GM21825 (cell line): ENCODE measurements at regions not wholly inside any gene's neighbourhood (a gene's known extent, or its start where the extent isn't known, plus 50 kb on each side); places are given as distances from the start of the nearest gene placed in this dataset.
"Not testable (repeated sequence)": the region's sequence is repeated elsewhere in the genome, so short reads cannot be mapped to it uniquely, and the experiment has no call there.

Experiments used
- ATAC-seq: cut with Tn5 transposase; IDR thresholded peaks from one replicate; pipeline ENCODE4 v1.9.1; 2021; ENCODE audit warnings: mild to moderate bottlenecking, moderate library complexity; ENCODE audit not compliant: unreplicated experiment

DNA sequence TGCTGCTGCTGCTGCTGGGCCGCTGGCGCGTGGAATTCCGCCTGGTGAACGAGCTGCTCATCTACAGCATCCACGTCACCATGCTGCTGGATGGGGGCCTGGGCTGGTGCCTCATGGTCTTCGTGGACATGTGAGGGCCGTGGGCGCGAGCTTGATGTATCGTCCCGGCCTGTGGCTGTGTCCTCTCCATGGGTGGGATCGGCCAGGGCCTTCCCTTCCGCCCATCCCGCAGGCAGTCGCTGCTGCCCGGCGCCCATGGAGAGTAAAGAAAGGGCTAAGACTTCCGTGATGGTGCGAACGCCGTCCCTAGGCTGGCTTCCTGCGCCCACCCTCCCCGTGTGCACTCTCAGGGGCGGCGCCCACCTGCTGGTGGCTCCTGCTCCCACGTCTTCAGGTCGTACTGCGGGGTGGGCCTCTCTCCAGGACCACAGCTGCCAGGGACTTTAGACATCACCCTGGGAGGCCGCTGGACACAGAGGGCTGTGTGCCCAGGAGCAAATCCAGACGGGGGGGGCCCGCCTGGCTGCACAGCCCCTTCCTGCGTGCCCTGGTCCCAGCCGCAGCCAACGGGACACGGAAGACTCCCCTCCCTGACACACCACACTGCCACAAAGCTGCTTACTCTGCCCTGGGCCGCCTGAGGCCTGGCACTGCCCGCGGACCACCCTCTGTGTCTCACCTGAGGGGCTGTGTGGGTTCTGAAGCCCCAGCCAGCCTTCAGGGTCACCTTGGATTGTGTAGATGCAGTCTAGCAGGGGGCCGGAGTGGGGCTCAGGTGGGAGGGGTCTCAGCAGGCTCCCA is 167.5 kb downstream of the SEPTIN7 start:
- ATAC-seq = no peak

- no peak for ATAC-seq
These were observed 168.2 kb downstream of the SEPTIN7 start for GRCh38 chr7:35969066-35969465.

- no peak for ATAC-seq
These were observed 169.6 kb downstream of the SEPTIN7 start for GRCh38 chr7:35970458-35970857.

DNA sequence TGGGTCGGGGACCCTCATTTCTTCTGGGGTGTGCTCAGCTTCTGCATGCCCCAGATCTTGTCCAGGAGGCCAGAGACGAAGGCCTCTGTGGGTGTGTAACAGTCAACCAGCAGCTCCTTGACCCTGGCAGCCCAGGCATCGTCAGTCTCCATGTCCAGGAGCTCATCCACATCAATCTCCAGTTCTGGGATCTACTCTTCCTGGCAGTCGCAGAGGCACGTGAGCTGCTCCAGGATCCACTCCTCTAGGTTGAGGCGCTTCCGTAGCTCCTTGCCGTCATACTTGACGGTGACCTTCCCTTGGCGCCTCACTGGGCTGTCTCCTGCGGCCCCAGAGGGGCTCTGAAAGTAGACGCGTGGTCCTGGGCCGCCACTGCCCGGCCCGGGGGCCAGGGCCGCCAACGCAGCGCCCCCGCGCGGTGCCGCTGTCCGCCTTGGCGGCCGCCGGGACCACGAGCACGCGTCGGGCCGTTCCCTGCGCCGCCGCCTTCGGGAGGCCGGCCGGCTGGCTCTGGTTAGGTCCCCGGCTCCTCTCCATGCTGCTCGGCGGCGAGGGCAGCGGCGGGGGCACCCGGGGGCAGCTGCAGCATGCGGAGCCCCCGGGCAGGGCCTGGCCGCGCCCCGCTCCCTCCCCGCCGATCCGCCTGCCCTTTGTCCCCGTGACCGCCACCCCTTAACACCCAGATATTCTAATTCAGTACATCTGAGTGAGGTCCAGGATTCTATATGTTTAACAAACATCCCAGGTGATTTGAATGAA is 170.5 kb downstream of the SEPTIN7 start:
- ATAC-seq = no peak

GRCh38 chr7:35975851-35976454 is 175.1 kb downstream of the SEPTIN7 start:
- no peak for ATAC-seq

GRCh38 chr7:35978816-35979640 is 174.0 kb upstream of the EEPD1 start:
- not testable (repeated sequence) for ATAC-seq

- ATAC-seq = no peak
These were observed 170.5 kb upstream of the EEPD1 start for GRCh38 chr7:35982600-35982999.

DNA sequence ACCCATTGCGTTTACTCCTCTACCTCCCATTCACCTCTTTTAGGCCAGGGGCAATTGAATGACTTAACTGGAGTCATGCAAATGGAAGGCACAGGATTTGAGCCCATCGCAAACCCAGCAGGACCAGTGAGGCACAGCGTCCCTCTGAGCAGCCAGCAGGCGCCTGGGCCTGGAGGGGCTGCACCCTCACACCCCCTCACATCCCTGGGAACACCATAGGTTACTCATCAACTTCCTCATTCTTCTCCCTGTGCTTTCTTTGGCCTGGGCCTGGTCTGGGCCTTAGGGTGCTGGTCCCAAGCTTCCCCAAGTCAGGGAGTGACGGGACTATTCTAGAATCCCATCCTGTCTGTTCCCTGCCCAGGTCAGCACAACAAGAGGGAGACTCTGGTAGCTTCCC is 169.4 kb upstream of the EEPD1 start:
- ATAC-seq = no peak

GRCh38 chr7:35985126-35985754 is 167.8 kb upstream of the EEPD1 start:
- peak; percentile 92 for ATAC-seq

DNA sequence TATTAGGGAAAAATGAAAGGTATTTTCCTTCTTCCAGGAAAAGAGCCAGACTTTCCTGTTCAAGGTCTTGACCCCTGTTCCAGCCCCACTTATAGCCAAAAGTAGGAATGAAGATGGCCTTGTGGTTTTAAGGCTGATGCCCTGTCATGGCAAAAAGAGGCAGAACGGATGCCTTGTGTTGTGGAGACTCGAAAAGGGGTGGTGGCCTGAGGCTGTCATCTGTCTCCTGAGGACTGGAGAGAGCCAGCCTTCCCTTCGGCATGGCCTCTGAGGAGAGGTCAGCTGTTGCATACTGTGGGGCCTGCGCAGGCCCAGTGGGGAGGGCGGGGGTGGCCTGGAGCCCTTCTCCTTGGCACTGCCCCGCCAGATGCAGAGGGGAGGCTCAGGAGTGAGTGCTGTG is 166.0 kb upstream of the EEPD1 start:
- no peak for ATAC-seq

DNA sequence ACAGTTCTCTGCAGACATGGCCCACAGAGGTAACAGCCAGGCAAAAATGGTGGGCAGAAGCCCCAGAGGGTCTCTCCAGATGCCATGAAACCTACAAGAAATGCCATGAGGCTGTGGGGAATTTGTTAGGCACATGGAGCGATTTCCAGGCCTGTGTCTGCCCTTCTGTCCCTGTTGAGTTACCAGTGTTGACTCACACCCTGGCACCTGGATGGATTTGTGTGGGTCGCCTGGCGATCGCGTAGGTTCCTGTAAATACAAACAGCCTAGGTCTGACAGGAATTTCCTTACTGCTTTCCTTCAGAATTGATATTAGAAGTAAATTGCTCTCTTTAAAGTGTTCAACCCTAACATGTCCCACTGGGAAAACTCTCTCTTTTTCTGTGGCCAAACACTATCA is 164.9 kb upstream of the EEPD1 start:
- no peak for ATAC-seq

- no peak for ATAC-seq
These were observed 164.2 kb upstream of the EEPD1 start for GRCh38 chr7:35988818-35989217.

DNA sequence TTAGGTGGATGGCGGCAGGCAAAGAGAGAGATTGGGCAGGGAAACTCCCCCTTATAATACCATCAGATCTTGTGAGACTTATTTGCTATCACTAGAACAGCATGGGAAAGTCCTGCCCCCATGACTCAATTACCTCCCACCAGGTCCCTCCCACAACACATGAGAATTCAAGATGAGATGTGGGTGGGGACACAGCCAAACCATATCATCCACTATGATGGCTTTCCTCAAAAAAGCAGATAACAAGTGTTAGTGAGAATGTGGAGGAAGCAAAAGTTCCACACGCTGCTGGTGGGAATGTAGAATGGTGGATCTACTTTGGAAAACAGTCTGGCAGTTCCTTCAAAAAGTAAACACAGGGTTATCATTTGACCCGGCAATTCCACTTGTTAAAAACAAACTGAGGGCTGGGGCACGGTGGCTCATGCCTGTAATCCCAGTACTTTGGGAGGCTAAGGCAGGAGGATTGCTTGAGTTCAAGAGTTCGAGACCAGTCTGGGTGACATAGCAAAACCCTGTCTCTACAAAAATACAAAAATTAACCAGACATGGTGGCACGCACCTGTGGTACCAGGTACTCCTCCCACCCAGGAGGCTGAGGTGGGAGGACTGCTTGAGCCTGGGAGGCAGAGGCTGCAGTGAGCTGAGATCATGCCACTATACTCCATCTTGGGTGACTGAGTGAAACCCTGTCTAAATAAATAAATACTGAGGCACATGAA is 161.4 kb upstream of the EEPD1 start:
- no peak for ATAC-seq

DNA sequence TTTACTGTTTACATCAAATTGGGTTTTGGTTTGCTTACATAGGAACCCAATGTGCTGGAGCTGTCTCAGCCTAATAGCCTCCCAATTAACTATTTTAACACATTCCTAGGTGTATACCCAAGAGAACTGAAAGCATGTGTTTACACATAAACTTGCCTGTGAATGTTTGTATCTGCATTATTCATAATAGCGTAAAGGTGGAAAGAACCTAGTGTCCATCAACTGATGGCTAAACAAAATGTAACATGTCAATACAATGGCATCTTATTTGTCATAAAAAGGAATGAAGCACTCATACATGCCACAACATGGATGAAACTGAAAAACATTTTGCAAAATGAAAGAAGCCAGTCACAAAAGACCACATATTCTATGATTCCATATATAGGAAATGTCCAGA is 160.6 kb upstream of the EEPD1 start:
- ATAC-seq = no peak

GRCh38 chr7:35993113-35993512 is 159.9 kb upstream of the EEPD1 start:
- ATAC-seq = no peak

DNA sequence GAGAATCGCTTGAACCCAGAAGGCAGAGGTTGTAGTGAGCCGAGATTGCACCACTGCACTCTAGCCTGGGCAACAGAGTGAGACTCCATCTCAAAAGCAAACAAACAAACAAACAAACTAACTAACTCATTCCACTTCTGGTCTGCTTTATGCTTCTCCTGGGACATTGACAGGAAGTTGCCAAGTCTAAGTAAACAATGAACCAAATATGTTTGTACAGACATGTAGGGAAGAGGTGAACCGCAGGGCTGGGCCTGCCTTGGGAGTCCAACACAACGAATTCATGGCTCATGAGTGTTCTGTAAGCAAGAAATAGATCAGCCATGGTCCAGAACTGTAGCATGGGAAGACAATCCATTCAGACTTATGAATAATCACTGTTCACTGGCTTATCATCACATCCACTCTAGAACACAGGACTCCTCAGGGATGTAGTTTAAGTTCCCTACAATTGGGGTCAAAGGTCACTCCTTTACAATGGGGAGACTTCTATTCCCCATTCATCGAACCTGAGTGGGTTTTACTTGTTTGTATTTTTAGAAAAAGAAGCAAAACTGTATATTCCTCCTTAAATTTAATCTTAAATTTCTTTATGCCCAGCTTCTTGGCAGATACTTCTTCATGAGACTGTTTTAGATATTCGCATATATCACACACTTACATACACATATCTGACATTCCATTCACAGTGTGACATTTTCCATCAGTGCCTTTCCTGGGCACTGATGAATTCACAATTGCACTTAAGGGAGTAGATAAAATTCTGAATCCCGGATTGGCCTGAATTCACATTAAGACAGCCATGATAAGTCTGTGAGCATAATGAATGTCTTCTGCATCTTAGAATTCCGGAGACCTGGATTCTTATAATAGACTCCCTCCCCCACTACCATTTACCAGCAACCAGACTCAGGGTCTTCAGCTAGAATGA is 159.1 kb upstream of the EEPD1 start:
- ATAC-seq = no peak

- no peak for ATAC-seq
These were observed 157.7 kb upstream of the EEPD1 start for GRCh38 chr7:35995334-35995733.

DNA sequence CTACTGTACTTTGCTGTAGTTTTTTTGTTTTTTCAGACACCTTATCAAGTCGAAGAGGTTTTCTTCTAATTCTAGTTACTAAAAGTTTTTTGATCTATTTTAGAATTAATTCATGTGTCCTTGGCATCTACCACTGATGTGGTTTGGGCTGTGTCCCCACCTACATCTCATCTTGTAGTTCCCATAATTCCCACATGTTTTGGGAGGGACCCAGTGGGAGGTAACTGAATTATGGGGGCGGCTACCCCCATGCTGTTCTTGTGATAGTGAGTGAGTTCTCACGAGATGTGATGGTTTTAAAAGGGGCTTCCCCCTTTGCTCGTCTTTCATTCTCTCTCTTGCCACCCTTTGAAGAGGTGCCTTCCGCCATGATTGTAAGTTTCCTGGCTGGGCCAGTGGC is 154.6 kb upstream of the EEPD1 start:
- no peak for ATAC-seq

- no peak for ATAC-seq
These were observed 151.5 kb upstream of the EEPD1 start for GRCh38 chr7:36001546-36001945.
